HG02588 (cell line): ENCODE measurements at regions not wholly inside any gene's neighbourhood (a gene's known extent, or its start where the extent isn't known, plus 50 kb on each side); places are given as distances from the start of the nearest gene placed in this dataset.
"Not testable (repeated sequence)": the region's sequence is repeated elsewhere in the genome, so short reads cannot be mapped to it uniquely, and the experiment has no call there.

Experiments
- ATAC-seq: cut with Tn5 transposase; IDR thresholded peaks from one replicate; pipeline ENCODE4 v1.9.1; 2021; ENCODE audit warnings: mild to moderate bottlenecking, moderate library complexity; ENCODE audit not compliant: unreplicated experiment

DNA sequence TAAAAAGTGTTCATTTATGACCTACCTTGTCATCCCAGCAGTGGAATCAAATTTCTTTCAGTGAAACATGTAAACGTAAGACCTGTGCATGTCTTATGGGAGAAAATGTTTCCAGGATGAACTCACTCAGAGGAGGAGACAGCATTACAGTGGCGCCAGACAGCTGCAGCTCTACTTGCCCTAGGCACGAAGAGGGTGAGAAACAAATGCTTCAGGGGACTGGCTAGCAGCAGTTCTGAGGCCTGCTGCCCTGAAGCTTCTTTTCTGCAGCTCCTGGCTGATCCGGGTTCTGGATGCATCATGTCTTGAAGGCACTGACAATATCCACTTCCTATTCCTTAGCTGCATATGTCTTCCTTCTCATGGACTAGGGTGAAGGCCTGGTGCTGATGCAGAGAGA, 120.2 kb downstream of the QRSL1 start:
- ATAC-seq, result no peak

DNA sequence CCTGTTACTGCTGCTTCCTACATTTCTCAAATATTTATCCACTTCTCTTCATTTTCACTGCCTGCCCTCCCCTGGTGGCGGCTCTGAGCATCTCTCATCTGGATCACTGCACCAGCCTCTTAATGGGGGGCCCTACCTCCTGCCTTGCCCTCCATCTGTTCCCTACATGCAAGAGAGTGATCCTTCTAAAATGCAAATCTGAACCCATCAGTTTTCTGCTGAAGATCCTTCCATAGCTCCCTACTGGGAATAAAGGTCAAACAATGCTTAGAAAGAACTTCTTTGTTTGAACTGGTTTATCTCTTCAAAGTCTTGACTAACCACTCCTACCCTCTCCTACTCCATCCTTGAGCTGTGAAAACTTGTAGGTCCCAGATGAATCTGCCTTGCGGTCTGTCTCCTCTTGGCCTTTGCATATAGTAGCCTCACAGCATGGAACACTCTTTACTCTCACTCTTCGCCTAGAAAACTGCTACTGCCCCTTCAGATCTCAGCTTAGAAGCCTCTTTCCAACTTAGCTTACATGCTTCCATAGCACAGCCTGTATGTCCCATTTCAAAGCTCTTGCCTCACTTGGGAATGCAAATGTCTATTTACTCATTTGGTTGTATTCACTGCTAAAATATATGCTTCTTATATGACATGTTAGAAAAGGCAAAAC, 119.3 kb downstream of the QRSL1 start:
- ATAC-seq, result no peak

DNA sequence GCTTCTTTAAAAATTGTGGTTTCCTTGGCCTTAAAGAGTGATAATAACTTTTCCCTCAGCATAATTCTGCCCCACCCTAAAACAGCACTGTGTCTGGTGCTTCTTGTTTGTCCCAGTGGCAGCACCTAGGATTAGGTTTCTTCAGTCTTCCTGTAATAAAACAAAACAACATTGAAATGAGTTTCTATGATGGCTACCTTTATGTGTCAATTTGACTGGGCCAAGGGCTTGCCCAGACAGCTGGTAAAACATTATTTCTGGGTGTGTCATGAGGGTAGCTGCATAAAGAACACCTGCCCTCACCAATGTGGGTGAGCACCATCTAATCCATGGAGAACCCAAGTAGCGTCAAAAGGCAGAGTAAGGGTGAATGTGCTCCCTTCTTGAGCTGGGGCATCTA, 117.8 kb downstream of the QRSL1 start:
- ATAC-seq, result no peak

DNA sequence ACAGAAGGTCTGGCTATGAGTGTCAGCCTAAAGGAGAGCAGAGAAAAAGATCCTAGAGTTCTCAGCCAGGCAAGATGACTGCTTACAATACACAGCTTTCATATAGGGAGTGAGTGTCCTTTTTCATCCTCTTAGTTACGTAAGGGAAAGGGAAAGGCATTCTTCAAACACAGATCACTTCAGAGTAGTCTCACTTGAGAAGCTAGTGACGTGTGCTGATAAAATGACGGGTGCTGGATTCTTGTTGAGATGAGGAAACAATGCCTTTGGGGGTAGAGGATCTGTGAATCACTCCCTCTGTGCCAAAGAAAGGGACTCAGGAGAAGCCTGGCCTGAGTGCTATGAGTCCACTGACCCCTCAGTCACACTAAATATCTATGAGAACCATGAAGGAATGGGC, 117.3 kb downstream of the QRSL1 start:
- ATAC-seq, result no peak

DNA sequence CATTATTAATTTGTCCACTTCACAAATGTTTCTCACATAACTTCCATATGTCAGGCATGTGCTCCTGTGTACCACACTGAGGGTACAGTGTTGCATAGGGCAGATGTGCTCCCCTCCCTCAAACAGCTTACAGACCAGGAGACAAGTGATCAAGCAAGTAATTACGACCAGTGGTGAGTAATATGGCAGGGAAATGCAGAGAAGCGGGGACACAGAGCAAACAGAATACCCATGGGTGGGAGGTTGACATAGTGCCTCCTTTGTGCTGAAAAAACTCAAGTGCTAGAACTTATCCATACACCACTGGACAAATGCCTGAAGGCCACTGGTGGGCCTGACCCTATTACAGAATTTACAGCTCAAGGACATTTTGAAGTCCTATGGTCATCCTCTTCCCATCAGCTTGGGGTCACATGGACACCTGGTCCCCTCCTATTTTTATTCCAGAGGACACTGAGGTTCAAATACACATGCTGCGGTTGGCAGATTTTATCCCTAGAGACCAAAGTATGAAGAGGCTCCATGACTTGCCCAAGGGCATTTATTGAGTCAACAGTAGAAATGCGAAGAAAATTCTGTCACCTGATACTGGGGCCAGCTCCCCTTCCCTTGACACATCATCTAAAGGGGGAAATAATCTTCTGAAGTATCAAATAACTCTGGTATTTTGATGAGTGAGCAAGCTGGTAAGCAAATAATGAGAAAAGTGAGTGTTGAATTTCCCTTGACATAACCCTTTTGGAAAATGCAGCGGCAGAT, 116.6 kb downstream of the QRSL1 start:
- no peak for ATAC-seq

DNA sequence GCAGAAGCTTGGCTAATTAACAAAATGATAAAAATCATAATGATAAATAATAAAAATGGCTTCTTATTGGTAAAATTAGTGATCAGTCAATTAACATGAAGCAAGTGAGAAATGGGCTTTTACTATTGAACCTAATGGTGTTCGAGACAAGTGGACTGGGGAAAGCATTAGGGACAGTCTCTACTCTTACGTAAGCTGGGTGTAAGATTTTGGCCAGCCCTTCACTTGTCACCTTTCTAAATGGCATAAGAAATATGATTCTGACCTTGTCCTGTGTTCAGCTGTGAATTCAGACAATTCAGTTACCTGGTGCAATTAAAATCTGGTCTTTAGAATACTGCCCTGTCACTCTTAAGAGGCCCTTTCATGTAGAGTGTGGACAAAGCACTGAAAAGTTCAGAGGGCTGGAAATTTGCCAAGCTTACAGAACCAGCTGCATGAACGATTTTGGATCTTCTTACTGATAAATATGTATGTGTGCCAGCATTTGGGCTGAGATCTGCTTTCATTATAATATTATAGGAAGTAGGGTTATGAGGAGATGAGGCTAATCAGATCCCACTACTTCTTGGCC, 115.9 kb downstream of the QRSL1 start:
- no peak for ATAC-seq

DNA sequence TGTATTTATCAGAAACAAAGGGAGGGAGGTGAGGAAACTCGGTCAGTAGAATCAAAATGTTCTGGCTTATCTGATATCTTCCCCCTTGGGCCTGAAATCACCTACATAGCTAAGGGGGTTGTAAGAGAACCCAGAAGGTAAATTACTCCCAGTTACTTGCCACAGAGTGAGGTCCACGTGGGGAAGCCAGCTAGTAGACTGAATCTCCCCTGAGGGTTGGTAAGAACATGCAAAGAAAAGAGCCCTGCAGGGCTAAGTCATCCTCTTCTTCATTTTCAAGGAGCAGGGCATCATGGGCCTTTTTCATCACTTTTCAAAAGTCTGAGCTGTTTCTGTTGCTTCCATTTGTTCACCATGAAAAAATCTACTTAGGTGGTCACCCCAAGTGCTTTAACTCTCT, 115.4 kb downstream of the QRSL1 start:
- ATAC-seq, result no peak

DNA sequence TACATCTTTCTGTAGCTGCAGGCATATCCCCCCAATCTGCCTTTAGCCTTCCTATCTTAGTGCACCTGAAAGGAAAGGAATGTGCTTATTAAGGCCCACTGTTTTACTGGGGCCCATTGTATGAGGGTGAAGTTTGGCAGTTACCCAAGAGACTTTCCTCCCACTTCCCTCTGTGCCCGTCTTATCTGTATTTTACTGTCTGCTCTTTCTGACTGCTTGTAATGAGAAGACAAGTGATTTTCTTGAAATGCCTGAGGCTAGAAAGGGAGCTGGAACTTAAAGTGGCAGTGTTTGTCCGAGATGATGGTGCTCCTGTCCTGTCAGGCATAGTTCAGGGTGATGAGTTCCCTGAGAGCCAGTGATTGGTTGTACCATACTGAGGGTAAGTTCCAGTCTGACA, 114.7 kb downstream of the QRSL1 start:
- not testable (repeated sequence) for ATAC-seq

DNA sequence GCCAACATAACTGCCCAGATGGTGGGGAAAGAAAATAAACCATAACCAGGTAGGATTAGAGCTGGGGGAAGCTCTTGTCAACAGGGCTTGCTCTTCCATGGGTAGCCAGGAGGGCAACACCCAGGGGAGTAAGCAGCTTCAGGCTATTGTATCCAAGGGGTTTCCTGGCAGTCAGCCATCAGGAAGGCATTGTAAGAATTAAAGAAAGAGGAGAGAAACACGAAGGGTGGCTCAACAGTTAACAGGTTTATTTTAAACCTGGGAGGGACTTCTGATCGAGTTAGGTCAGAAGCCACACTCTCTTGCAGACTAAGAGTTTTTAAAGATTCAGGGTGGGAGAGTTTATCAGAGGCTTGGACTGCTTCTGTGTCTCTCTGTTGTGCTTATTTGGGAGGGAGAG, 114.2 kb downstream of the QRSL1 start:
- ATAC-seq, result no peak

DNA sequence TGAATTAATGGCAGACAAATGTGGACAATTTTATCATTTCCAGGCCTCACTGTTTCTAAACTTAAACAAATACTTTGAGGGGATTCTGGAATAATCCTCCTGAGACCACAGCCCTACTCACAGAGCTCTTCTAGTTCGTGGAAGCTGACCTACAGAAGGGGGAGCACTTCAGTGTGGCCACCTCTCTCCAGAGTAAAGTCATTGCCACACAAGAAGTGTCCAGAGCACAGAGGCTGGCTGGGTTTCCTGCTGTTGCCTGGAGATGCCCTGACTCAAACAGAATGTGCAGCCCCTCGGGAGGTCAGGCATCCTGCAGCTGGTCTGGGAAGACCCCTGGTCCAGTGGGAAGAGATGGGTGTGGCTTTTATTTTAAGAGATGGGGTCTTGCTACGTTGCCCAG, 110.9 kb downstream of the QRSL1 start:
- ATAC-seq, result no peak

DNA sequence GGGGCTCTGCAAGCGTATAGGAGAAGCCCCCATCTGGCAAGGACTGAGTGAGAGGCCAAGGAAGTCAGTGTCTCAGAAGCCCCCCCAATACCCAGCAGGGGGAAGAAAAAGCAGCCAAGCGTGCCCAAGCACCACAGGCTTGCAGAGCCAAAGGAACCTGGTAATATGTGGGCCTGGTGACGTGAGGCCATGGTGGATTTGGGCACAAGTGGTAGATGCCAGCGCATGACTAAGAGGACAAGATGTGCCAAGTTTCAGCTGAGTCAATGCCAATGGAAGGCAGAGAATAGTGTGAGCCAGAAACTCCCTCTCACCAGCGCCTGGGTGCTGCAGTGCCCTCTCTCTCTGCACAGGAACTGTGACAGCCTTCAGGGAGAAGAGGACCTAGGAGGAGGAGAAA, 110.0 kb downstream of the QRSL1 start:
- no peak for ATAC-seq

DNA sequence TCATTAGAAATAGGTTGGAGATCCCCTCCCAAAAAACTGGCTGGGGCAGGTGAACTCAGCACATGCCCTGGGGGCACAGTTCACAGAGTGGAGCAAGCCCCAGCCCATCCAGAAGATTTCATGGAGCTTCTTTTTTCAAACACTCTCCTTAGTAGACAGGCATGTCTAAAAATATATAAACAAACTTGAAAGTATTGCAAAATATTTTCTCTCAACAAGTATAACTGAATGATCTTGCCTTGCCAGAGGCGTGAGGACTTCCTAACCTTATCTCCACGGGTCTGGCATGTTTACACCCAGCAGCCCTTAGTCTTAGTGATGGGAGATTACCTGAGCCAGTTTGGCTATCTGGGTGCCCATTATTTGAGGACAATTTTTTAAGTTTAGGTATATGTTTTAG, 107.1 kb downstream of the QRSL1 start:
- no peak for ATAC-seq

DNA sequence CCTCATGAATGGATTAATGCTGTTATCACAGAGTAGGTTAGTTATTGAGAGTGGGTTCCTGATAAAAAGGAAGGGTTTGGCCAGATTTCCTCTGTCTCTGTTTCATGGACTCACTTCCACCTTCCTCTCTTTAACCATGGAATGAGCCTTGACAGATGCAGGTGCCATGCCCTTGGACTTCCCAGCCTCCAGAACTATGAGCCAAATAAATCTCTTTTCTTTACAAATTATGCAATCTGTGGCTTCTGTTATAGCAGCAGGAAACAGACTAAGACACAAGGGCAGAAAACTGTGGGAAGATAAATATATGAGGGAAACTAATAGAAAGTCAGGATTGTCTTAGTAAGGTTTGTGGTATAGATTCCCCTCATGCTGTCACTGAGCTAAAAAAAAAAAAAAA, 106.5 kb downstream of the QRSL1 start:
- ATAC-seq, result no peak

DNA sequence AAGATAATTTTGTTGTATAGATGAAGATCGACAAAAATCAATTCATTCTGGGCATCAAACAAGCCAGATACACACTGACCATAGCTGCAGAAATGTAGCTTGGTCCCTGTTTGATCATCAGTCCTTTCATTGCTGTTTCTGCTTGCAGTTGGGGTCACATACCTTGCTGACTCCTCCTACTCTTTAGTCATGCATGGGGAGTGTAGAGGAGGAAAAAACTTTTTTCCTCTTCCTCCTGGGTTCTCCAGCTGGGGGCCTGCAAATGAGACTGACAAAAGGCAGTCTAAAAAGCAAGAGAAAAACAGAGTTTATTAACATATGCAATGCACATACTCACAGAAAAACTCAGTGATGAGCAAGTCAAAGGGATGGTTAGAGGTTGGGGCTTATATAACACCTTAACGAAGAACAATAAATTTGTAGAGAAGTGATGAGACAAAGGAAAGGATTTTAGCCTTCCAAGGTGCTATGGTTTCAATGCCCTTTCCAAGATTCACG, 105.8 kb downstream of the QRSL1 start:
- no peak for ATAC-seq

DNA sequence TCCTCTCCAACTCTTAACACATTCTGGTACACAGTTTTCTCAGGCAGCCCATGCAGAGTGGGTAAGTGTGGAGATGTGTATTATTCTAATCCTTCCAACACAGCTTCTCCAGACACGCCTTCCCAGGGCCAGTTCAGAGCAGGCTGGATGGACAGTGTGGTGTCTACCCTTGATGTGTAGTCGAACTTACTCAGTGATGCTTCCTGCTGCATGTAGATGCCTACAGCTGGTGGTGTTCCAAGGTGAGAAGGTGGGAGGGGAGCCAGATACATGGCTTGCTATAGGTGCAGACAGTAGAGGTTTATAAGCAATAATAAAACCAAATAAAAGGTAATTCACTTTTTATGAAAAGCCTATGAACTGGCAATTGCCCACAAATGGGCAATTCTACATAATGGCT, 104.0 kb downstream of the QRSL1 start:
- no peak for ATAC-seq

DNA sequence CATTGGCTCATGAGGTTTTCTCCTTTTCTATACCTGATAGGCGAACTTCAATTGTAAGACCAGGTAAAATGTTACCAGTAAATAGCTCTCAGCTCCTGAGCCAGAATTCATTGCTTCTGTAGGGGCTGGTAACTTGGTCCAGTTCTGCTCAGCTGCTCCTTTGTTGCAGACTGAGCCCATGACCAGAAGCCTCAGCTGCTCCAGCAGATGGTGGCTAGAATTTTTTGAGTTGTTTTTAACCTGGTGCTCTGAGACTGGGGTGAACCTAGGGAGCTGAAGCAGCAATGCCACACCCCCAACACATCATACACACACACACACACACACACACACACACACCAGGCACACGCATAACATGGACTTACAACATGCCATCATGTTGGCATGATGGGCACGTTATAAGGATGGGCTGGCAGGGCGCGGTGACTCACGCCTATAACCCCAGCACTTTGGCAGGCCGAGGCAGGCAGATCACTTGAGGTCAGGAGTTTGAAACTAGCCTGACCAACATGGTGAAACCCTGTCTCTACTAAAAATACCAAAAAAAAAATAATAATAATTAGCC, 103.1 kb downstream of the QRSL1 start:
- ATAC-seq, result no peak

DNA sequence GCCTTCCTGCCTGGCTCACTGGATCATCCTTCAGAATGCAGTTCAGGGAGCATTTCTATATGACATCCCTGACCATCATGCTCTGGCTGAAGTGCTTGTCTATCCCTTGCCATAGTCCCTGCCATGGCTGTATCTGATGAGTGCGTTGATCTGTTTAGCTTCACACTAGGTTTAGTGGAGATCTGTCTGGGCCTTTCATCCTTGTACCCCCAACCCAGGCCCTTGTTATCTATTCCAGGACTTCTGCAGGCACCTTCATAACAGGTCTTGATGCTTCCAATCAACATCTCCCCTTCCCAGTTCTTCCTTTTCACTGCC, 102.4 kb downstream of the QRSL1 start:
- no peak for ATAC-seq

DNA sequence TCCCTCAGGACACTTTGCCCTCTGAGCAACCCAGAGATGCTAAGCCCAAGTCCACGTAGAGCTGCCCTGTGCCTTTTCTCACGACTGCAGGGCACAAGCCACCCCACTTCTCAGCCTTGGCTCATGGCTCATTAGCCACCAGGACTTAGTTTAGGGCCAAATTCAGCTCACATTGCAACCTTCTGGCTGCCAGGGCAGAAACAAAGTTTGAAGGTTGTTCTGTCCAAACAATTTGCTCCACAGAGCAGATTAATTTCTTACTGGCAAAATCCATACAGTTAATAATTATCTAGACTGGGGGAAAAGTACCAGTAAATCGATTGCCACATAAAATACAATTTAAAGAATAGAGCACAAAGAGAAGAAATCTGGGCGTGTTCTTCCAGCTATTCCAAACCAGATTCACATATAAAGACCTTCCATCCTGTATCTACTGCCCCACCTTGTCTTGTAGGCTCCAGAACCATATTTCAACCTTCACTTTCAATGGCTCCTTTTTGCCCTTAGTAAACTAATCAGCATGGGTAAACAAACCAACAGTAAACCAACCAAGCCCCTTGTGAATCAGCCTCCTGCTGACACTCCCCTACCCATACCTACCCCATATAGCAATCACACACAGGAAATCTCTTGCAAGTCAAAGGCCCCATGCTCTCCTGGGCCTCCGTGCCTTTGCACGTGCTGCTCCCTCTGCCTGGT, 101.9 kb downstream of the QRSL1 start:
- ATAC-seq, result no peak

DNA sequence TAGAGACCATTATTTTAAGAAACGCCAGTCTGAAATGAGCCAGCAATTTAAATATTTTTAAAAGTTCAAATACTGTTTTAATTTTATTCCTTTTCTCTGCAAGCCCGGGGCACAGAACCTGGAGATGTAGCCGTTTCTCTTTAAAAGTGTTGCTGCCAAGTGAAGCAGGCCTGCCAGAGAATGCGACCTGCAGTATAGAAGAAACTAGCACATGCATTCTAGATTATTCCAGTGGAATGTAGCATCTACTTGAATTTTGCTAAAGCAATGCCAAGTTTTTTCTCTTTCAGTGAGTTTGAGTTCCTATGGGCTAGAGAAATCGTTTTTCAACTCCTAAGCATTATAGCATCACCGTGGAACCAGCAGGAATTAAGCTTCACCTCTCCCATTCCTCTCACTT, 101.3 kb downstream of the QRSL1 start:
- no peak for ATAC-seq

DNA sequence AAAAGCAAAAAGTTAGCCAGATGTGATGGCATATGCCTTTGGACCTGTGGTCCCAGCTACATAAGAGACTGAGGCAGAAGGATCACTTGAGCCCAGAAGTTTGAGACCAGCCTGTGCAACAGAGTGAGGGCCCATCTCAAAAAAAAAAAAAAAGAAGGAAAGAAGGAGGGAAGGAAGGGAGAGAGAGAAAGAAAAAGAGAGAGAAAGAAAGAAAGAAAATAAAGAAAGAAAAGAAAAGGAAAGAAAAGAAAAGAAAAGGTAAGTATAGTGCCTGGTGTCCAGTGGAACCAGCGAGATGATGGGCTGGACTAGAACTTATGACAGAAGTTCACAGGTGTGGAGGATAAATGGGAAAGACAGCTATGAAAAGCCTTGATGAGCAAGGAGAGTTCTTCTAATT, 100.9 kb downstream of the QRSL1 start:
- no peak for ATAC-seq

DNA sequence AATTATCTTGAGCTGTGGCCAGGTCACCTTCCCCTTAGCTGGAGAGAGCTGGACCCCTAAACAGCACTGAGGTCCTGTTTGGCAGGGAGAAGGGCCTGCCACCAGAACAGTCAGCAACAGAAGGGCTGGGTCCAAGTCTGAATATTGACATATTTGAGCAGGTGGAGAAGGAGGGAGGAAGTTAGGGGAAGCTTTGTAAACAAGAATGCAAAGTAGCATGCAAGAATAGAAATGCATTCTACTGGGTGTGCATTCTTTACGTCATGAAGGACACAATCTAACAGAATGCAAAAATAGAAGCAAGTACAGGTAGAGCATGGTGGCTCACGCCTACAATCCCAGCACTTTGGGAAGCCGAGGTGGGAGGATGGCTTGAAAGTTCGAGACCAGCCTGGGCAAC, 100.5 kb downstream of the QRSL1 start:
- no peak for ATAC-seq
